ENCODE measurements at regions not wholly inside any gene's neighbourhood (a gene's known extent, or its start where the extent isn't known, plus 50 kb on each side); places are given as distances from the start of the nearest gene placed in this dataset.

DNA sequence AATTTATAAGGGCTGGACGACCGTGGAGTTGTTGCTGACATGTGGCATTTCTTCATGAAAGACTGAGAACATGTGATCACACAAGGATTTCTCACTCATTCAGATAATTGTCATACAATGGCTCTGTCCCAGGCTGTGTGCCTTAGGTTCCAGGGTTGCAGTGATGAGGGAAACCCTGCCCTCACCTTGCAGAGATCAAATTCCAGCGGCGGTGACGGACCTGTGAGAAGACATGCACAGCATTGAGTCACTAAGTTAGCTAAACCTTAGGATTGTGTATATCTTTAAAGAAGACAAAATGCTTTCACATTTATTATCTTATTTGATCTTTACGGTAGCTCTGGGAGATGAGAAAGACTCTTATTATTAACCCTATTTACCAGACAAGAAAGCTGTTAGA, 1029.1 kb downstream of the BCL11B start:
- CTCF ChIA-PET: interaction anchor here (1.2 kb wide), 1 partner anchor 8 kb away, joined by 4 read pairs; no protein-coding TSS in a partner anchor
- DNase-seq (ENCODE audit: extremely low spot score): no peak
- TF ChIP-seq CTCF (IDR thresholded peaks at IDR 0.05; ENCODE audit: control extremely low read depth, extremely low read depth, low read depth, missing control alignments): no peak
- POLR2A ChIA-PET: no interaction called here

DNA sequence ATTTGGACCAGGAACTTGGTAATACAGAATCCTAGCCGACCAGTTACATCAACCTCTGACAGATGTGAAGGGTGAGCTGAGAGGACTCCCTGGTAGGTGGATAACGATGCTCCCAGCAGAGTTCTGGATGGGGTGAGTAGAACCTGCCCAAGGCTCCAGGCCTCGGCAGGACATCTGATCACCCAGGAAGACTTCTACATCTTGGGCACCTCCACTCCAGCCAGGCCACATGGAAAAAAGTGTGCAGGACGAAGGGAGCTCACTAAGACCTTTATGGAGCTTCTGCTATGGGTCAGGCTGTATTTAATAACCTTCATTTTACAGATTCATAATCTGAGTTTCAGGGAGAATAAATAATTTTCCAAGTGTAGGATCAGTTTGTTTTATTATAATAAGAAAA, 1028.7 kb downstream of the BCL11B start:
- ChIA-PET POLR2A (no interaction called here), CTCF (interaction anchor here (1.0 to 1.2 kb wide), 2 partner anchors 9 to 13 kb away, joined by 4 read pairs; no protein-coding TSS in a partner anchor)
- no peak for TF ChIP-seq CTCF (IDR thresholded peaks at IDR 0.05; ENCODE audit: control extremely low read depth, extremely low read depth, low read depth, missing control alignments)
- DNase-seq (ENCODE audit: extremely low spot score): no peak

DNA sequence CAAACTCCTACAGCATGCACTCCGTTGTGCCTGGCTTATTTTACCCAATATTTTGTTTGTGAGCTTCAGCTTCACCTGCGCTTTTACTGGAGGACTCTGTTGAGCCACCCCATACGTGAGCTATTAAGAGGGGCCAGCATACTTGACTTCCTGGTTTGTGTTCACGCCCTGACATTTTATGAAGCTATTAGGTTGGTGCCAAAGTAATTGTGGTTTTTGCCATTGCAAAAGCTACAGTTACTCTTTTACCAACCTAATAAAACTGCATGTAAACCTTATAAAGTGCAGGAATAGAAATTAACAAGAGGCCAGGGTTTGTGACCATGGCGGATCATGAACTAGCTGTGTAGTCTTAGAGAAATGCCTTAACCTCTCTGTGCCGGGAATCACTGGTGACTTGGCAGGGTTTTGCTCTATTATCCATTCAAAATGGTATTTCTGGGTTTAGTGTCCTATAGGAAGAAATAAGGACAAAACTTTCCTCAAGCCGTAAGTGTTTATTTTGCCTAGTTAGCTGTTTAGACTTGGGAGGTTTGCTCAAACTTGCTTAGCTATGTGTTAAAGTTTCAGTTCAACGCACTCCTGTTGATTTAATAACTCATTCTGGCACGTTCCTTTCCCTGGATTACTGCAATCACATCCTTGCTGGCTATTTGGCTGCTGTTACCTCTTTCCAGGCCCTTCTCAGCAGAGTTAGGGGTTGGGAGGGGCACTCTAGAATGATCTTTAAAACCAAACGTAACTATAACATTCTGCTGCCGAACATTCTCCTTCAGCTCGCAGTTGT, 1027.6 kb downstream of the BCL11B start:
- ChIA-PET POLR2A (no interaction called here), CTCF (interaction anchor here (1.0 kb wide), 1 partner anchor 14 kb away, joined by 4 read pairs; no protein-coding TSS in a partner anchor)
- DNase-seq (ENCODE audit: extremely low spot score): no peak

DNA sequence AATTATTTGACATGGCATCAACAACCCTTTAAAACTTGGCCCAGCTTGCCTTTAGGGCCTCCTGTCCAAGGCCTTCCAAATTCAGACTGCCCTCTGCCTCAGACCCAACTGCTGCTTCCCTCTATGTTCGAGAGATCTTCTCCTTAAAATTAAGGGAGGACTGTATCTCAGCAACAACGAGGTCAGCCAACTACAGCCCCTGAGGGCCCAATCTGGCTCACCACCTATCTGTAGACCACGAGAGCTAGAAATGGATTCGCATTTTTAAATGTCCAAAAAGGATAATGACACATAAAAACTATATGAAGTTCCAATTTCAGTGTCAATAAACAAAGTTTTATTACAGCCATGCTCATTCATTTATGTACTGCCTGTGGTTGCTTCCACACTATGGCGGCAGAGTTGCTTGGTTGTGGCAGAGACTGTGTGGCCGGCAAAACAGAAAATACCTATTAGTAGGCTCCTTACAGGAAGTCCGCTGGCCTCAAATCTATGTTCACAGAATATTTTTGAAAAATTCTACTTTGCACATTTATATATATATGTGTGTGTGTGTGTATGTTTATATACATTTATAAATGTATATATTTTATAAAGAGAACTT, 1026.9 kb downstream of the BCL11B start:
- no peak for DNase-seq (ENCODE audit: extremely low spot score)
- CTCF ChIA-PET: interaction anchor here (1.0 kb wide), 1 partner anchor 8 kb away, joined by 4 read pairs; no protein-coding TSS in a partner anchor
- POLR2A ChIA-PET: no interaction called here
- TF ChIP-seq CTCF (IDR thresholded peaks at IDR 0.05; ENCODE audit: control extremely low read depth, extremely low read depth, low read depth, missing control alignments): no peak

More for the DNA sequence above, 1027.6 kb downstream of the BCL11B start:
- TF ChIP-seq CTCF (IDR thresholded peaks at IDR 0.05; ENCODE audit: control extremely low read depth, extremely low read depth, low read depth, missing control alignments): no peak

DNA sequence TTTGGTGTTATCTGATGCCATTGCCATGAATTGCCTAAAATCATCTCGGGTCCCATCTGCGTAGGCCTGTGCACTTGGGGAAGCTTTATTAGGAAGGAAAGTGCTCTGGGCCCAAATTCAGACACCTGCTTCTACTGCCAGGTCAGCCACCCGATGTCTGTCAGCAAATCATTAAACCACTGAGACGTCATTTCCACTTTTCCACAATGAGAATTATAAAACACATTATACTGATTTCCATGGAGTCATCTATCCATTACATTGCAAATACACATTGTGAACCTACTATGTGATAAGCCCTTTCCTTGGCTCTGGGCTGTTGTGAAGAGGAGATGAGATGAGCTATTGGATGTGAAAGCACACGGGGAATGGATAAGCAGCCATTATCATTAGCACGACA, 1022.9 kb downstream of the BCL11B start:
- no peak for TF ChIP-seq CTCF (IDR thresholded peaks at IDR 0.05; ENCODE audit: control extremely low read depth, extremely low read depth, low read depth, missing control alignments)
- POLR2A ChIA-PET: no interaction called here

GRCh38 chr14:98249476-98249875, 1022.5 kb downstream of the BCL11B start:
- CTCF ChIA-PET: interaction anchor here (1.6 to 3.1 kb wide), 2 partner anchors 12 to 14 kb away, joined by 4 to 7 read pairs; no protein-coding TSS in a partner anchor
- TF ChIP-seq CTCF (IDR thresholded peaks at IDR 0.05; ENCODE audit: control extremely low read depth, extremely low read depth, low read depth, missing control alignments): no peak
- POLR2A ChIA-PET: no interaction called here

More for the DNA sequence above, 1022.9 kb downstream of the BCL11B start:
- CTCF ChIA-PET: interaction anchor here (1.6 to 3.1 kb wide), 2 partner anchors 12 to 14 kb away, joined by 4 to 7 read pairs; no protein-coding TSS in a partner anchor
- DNase-seq (ENCODE audit: extremely low spot score): no peak

More at GRCh38 chr14:98249476-98249875, 1022.5 kb downstream of the BCL11B start:
- no peak for DNase-seq (ENCODE audit: extremely low spot score)
